ENCODE measurements at regions not wholly inside any gene's neighbourhood (a gene's known extent, or its start where the extent isn't known, plus 50 kb on each side); places are given as distances from the start of the nearest gene placed in this dataset.
A peak's percentile ranks its signal among the peaks of the same experiment; 100 is the strongest.

DNA sequence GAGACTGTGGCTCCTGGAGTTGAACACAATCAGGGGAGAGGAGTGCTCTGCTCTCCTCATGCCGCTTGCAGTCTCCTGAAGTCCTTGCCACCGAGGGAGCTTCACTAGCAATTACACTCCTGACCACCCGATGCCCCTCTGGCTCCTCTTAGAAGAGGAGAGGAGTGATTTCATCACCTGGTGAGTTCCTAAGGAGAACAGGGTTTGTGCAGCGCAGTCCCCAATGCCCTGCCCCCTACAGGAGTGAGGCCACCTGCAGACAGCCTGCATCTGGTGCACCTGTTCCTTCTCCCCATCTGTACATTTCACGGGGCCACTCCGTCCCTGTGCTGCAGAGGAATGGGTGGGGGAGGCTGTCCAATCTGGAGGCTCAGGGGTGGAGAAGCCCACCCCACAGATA lies 267.2 kb downstream of the HRH4 start:
- no peaks in the 10 kb centered on the region for H3K9me3 ChIP-seq
- no peak for TF ChIP-seq POLR2A (IDR thresholded peaks at IDR 0.05)
- no peak for TF ChIP-seq POLR2AphosphoS5 (IDR thresholded peaks at IDR 0.05)
- TF ChIP-seq, protein P1, sequence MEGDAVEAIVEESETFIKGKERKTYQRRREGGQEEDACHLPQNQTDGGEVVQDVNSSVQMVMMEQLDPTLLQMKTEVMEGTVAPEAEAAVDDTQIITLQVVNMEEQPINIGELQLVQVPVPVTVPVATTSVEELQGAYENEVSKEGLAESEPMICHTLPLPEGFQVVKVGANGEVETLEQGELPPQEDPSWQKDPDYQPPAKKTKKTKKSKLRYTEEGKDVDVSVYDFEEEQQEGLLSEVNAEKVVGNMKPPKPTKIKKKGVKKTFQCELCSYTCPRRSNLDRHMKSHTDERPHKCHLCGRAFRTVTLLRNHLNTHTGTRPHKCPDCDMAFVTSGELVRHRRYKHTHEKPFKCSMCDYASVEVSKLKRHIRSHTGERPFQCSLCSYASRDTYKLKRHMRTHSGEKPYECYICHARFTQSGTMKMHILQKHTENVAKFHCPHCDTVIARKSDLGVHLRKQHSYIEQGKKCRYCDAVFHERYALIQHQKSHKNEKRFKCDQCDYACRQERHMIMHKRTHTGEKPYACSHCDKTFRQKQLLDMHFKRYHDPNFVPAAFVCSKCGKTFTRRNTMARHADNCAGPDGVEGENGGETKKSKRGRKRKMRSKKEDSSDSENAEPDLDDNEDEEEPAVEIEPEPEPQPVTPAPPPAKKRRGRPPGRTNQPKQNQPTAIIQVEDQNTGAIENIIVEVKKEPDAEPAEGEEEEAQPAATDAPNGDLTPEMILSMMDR (IDR thresholded peaks at IDR 0.05) = no peak
- no peaks in the 10 kb centered on the region for H3K4me1 ChIP-seq
- intact Hi-C loops (cut with DNase I; ENCODE audit: low total_unique reads) = loop anchor here (5.0 kb wide), 1 partner anchor 1780 kb away; no protein-coding TSS in a partner anchor
- H3K4me3 ChIP-seq = no peak overlapping the region
- H3K27ac ChIP-seq = no peak overlapping the region
- no peaks in the 10 kb centered on the region for H3K36me3 ChIP-seq
- no peak for DNase-seq (ENCODE audit: low spot score in 2 of 2)
- H3K27me3 ChIP-seq = no peaks in the 10 kb centered on the region

DNA sequence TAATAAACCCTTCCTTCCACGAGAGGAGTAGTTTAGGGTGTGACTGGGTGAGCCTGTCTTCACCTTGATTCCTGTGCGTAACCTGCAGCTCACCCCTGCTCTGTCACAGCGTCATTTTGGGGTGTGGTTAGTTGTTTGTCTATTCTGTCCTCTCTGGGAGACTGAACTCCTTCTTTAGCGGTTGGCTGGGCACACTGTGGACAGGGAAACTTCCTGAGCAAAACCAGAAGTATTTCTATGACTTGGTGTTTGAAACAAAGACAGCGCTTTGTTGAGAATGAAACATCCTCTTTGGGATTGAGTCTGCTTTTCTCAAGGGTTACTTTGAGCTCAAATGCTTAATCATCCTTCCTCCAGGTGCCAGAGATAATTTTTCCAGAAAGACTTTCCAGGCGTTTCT lies 270.7 kb downstream of the HRH4 start:
- no peak for DNase-seq (ENCODE audit: low spot score in 2 of 2)
- H3K36me3 ChIP-seq = no peaks in the 10 kb centered on the region
- no peaks in the 10 kb centered on the region for H3K4me1 ChIP-seq
- H3K4me3 ChIP-seq = no peak overlapping the region
- H3K27me3 ChIP-seq = no peaks in the 10 kb centered on the region
- no peaks in the 10 kb centered on the region for H3K9me3 ChIP-seq
- TF ChIP-seq POLR2AphosphoS5 (IDR thresholded peaks at IDR 0.05) = no peak
- intact Hi-C loops (cut with DNase I; ENCODE audit: low total_unique reads) = no loop called here
- peak overlapping the region in 1 of 2 donors; percentile 50 for H3K27ac ChIP-seq

DNA sequence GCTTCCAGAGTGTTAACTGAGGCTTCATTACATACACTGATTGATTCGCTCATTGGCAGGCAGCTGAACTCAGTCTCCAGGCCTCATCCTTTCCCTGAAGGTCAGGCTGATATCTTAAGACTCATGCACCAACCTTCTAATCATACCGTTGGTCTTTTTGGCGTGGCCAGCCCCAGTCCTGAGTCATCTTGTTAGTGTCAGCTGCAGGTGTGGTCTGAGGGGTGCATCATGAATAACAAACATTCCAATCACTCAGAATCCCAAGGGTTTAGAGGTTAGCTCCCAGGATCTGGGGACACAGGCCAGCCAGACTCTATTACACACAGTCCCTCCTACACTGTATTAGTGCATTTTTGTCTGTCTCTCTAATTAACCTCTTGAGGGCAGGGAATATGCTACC lies 271.5 kb downstream of the HRH4 start:
- H3K9me3 ChIP-seq = no peaks in the 10 kb centered on the region
- H3K27ac ChIP-seq = no peak overlapping the region
- DNase-seq (ENCODE audit: low spot score in 2 of 2) = no peak
- intact Hi-C loops (cut with DNase I; ENCODE audit: low total_unique reads) = no loop called here
- H3K36me3 ChIP-seq = no peaks in the 10 kb centered on the region
- H3K27me3 ChIP-seq = no peaks in the 10 kb centered on the region
- TF ChIP-seq POLR2A (IDR thresholded peaks at IDR 0.05) (no peak), POLR2AphosphoS5 (IDR thresholded peaks at IDR 0.05) (no peak)
- TF ChIP-seq, protein P1 (IDR thresholded peaks at IDR 0.05) = no peak
- no peak overlapping the region for H3K4me3 ChIP-seq
- H3K4me1 ChIP-seq = no peaks in the 10 kb centered on the region

DNA sequence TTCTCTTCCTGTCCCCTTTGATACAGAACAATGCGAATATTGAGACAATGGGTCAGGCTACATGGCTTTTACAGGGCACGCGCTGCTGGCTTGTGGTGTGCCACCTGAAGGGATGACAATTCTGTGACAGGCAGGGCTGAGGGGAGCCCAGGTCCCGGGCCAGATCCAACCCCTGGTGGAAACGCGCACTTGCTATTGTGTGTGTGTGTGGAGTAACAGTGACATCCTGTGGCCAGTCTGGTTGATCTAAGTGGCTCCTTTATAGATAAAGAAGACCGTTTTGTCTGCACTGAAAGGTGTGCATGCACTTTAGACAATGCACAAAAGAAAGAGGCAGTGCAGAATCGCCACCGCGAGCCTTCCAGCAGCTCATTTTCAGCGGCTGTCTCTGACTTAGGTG lies 273.6 kb downstream of the HRH4 start:
- DNase-seq (ENCODE audit: low spot score in 2 of 2) = no peak
- Histone ChIP-seq H3K27ac (peak overlapping the region in 1 of 2 donors; percentile 3), H3K4me1 (no peaks in the 10 kb centered on the region), H3K27me3 (no peaks in the 10 kb centered on the region), H3K9me3 (no peaks in the 10 kb centered on the region), H3K4me3 (no peak overlapping the region), H3K36me3 (no peaks in the 10 kb centered on the region)
- intact Hi-C loops (cut with DNase I; ENCODE audit: low total_unique reads) = no loop called here
- TF ChIP-seq POLR2A (IDR thresholded peaks at IDR 0.05) = no peak
- TF ChIP-seq, protein P1 (IDR thresholded peaks at IDR 0.05) = peak in 1 of 3 donors; percentile 17
- TF ChIP-seq POLR2AphosphoS5 (IDR thresholded peaks at IDR 0.05) = no peak

DNA sequence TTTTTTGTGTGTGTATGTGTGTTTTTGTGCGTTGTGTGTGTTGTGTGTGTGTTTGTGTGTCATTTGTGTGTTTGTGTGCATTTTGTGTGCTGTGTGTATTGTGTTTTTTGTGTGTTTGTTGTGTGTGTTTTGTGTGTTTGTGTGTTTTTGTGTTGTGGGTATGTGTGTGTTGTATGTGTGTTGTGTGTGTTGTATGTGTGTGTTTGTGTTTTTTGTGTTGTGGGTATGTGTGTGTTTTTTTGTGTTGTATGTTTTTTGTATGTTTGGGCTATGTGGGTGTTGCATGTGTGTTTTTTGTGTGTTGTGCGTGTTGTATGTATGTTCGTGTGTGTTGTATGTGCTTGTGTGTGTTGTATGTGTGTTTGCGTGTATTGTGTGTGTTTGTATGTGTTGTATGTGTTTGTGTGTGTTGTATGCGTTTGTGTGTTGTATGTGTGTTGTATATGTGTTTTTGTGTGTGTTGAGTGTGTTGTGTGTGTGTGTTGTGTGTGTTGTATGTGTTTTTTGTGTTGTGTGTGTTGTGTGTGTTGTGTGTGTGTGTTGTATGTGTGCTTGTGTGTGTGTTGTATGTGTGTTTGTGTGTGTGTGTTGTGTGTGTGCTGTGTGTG lies 275.3 kb downstream of the HRH4 start:
- DNase-seq (ENCODE audit: low spot score in 2 of 2) = no peak
- Histone ChIP-seq H3K4me1 (no peaks in the 10 kb centered on the region), H3K27me3 (no peaks in the 10 kb centered on the region), H3K36me3 (no peaks in the 10 kb centered on the region), H3K4me3 (no peak overlapping the region), H3K9me3 (no peaks in the 10 kb centered on the region), H3K27ac (peak overlapping the region; percentile 66 to 72)
- intact Hi-C loops (cut with DNase I; ENCODE audit: low total_unique reads) = no loop called here
- TF ChIP-seq POLR2A (IDR thresholded peaks at IDR 0.05) = no peak
- TF ChIP-seq POLR2AphosphoS5 (IDR thresholded peaks at IDR 0.05) = no peak
- TF ChIP-seq, protein P1 (IDR thresholded peaks at IDR 0.05) = no peak
